ENCODE measurements at regions not wholly inside any gene's neighbourhood (a gene's known extent, or its start where the extent isn't known, plus 50 kb on each side); places are given as distances from the start of the nearest gene placed in this dataset.

GRCh38 chr5:131000289-131000688 is 164.8 kb downstream of the HINT1 start:
- TF ChIP-seq EZH2 (IDR thresholded peaks at IDR 0.05): no peak
- no peak for TF ChIP-seq FOXP2 (optimal IDR thresholded peaks at IDR 0.05; ENCODE audit: control extremely low read depth, extremely low read length, insufficient read depth)
- TF ChIP-seq POLR2AphosphoS5 (IDR thresholded peaks at IDR 0.05; ENCODE audit: borderline replicate concordance, low read depth, low read length): no peak
